ENCODE measurements at regions not wholly inside any gene's neighbourhood (a gene's known extent, or its start where the extent isn't known, plus 50 kb on each side); places are given as distances from the start of the nearest gene placed in this dataset.

GRCh38 chr18:59041819-59042815 is 97.6 kb upstream of the SEC11C start:
- TF ChIP-seq TAF1 (IDR thresholded peaks at IDR 0.05; ENCODE audit: low read depth) (no peak), TEAD4 (IDR thresholded peaks at IDR 0.05) (no peak), CEBPB (IDR thresholded peaks at IDR 0.05) (no peak), ZBTB7A (IDR thresholded peaks at IDR 0.05; ENCODE audit: low read depth) (no peak), NFIC (IDR thresholded peaks at IDR 0.05) (no peak), EP300 (IDR thresholded peaks at IDR 0.05; ENCODE audit: borderline replicate concordance) (no peak), USF1 (IDR thresholded peaks at IDR 0.05) (no peak), YY1 (IDR thresholded peaks at IDR 0.05; ENCODE audit: low read depth) (no peak), TCF12 (IDR thresholded peaks at IDR 0.05; ENCODE audit: low read depth) (no peak), RAD21 (IDR thresholded peaks at IDR 0.05; ENCODE audit: low read depth) (no peak), FOXM1 (IDR thresholded peaks at IDR 0.05; ENCODE audit: borderline replicate concordance, low read depth) (no peak)
- TF ChIP-seq, protein P1, sequence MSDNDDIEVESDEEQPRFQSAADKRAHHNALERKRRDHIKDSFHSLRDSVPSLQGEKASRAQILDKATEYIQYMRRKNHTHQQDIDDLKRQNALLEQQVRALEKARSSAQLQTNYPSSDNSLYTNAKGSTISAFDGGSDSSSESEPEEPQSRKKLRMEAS (IDR thresholded peaks at IDR 0.05): no peak
- TF ChIP-seq, protein P2, sequence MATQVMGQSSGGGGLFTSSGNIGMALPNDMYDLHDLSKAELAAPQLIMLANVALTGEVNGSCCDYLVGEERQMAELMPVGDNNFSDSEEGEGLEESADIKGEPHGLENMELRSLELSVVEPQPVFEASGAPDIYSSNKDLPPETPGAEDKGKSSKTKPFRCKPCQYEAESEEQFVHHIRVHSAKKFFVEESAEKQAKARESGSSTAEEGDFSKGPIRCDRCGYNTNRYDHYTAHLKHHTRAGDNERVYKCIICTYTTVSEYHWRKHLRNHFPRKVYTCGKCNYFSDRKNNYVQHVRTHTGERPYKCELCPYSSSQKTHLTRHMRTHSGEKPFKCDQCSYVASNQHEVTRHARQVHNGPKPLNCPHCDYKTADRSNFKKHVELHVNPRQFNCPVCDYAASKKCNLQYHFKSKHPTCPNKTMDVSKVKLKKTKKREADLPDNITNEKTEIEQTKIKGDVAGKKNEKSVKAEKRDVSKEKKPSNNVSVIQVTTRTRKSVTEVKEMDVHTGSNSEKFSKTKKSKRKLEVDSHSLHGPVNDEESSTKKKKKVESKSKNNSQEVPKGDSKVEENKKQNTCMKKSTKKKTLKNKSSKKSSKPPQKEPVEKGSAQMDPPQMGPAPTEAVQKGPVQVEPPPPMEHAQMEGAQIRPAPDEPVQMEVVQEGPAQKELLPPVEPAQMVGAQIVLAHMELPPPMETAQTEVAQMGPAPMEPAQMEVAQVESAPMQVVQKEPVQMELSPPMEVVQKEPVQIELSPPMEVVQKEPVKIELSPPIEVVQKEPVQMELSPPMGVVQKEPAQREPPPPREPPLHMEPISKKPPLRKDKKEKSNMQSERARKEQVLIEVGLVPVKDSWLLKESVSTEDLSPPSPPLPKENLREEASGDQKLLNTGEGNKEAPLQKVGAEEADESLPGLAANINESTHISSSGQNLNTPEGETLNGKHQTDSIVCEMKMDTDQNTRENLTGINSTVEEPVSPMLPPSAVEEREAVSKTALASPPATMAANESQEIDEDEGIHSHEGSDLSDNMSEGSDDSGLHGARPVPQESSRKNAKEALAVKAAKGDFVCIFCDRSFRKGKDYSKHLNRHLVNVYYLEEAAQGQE (IDR thresholded peaks at IDR 0.05; ENCODE audit: low read depth): no peak

DNA sequence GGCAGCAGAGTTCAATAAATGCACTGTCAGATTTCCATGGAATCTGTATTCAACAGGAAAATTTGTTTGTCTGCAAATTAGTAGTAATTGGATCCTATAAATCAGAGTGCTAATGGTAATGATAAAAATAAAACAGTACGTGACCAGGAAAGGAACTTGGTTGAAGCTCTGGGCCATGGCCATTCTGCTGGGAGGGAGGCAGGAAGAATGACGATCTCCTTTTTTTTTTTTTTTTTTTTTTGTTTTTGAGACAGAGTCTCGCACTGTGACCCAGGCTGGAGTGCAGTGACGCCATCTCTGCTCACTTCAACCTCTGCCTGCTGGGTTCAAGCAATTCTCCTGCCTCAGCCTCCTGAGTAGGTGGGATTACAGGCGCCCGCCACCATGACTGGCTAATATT is 94.8 kb upstream of the SEC11C start:
- TF ChIP-seq FOXM1 (IDR thresholded peaks at IDR 0.05; ENCODE audit: borderline replicate concordance, low read depth): no peak
- TF ChIP-seq, protein P2 (IDR thresholded peaks at IDR 0.05; ENCODE audit: low read depth): no peak
- no peak for TF ChIP-seq CEBPB (IDR thresholded peaks at IDR 0.05)
- TF ChIP-seq TEAD4 (IDR thresholded peaks at IDR 0.05): no peak
- no peak for TF ChIP-seq EP300 (IDR thresholded peaks at IDR 0.05; ENCODE audit: borderline replicate concordance)
- TF ChIP-seq RAD21 (IDR thresholded peaks at IDR 0.05; ENCODE audit: low read depth): no peak
- TF ChIP-seq YY1 (IDR thresholded peaks at IDR 0.05; ENCODE audit: low read depth): no peak
- TF ChIP-seq, protein P1 (IDR thresholded peaks at IDR 0.05): no peak
- TF ChIP-seq CREB1 (IDR thresholded peaks at IDR 0.05; ENCODE audit: low read depth): no peak
- no peak for TF ChIP-seq TCF12 (IDR thresholded peaks at IDR 0.05; ENCODE audit: low read depth)
- TF ChIP-seq ZBTB7A (IDR thresholded peaks at IDR 0.05; ENCODE audit: low read depth): no peak
- no peak for TF ChIP-seq TAF1 (IDR thresholded peaks at IDR 0.05; ENCODE audit: low read depth)
- no peak for TF ChIP-seq EGR1 (IDR thresholded peaks at IDR 0.05)
- no peak for TF ChIP-seq NFIC (IDR thresholded peaks at IDR 0.05)
- TF ChIP-seq USF1 (IDR thresholded peaks at IDR 0.05): no peak

DNA sequence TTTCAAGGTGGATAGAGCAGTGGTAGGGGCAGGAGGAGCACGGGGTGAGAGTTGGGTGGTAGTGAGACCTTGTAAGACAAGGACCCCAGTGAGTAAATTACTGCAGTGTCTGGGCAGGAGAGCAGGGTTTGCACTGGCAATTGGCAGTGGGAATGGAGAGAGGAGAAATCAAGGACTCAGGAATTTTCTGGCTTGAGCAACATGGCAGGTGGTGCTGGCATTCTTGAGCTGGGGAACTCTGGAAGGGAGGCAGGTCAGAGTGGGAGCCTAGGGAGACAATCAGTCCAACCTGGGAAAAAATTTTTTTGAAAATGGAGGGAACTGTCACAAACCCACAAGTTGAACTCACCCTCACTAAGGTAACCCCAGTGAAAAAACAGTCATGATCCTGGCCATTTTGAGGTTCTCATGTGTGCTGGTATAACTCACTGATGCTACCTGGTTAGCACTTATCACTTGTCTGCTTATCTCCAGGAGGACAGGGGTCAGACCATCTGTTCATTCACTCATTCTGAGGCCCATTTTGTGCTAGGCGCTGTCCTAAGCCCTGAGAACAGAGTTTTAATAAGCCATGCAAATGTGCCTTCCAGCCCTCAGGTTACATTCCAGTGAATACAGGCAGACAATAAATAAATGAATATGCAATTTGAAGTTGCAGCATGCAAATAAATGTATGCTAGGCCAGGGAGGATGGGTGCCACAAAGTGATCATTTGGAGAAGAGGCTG is 92.2 kb upstream of the SEC11C start:
- no peak for TF ChIP-seq ZBTB7A (IDR thresholded peaks at IDR 0.05; ENCODE audit: low read depth)
- TF ChIP-seq TAF1 (IDR thresholded peaks at IDR 0.05; ENCODE audit: low read depth): no peak
- no peak for TF ChIP-seq CREB1 (IDR thresholded peaks at IDR 0.05; ENCODE audit: low read depth)
- TF ChIP-seq RAD21 (IDR thresholded peaks at IDR 0.05; ENCODE audit: low read depth): no peak
- TF ChIP-seq YY1 (IDR thresholded peaks at IDR 0.05; ENCODE audit: low read depth): no peak
- no peak for TF ChIP-seq CEBPB (IDR thresholded peaks at IDR 0.05)
- no peak for TF ChIP-seq USF1 (IDR thresholded peaks at IDR 0.05)
- no peak for TF ChIP-seq EP300 (IDR thresholded peaks at IDR 0.05; ENCODE audit: borderline replicate concordance)
- no peak for TF ChIP-seq NFIC (IDR thresholded peaks at IDR 0.05)
- TF ChIP-seq EGR1 (IDR thresholded peaks at IDR 0.05): no peak
- no peak for TF ChIP-seq TEAD4 (IDR thresholded peaks at IDR 0.05)
- TF ChIP-seq, protein P1 (IDR thresholded peaks at IDR 0.05): no peak
- no peak for TF ChIP-seq FOXM1 (IDR thresholded peaks at IDR 0.05; ENCODE audit: borderline replicate concordance, low read depth)
- TF ChIP-seq, protein P2 (IDR thresholded peaks at IDR 0.05; ENCODE audit: low read depth): no peak
- TF ChIP-seq TCF12 (IDR thresholded peaks at IDR 0.05; ENCODE audit: low read depth): no peak

Data from Ishikawa (cell line).